ENCODE measurements at regions not wholly inside any gene's neighbourhood (a gene's known extent, or its start where the extent isn't known, plus 50 kb on each side); places are given as distances from the start of the nearest gene placed in this dataset.

DNA sequence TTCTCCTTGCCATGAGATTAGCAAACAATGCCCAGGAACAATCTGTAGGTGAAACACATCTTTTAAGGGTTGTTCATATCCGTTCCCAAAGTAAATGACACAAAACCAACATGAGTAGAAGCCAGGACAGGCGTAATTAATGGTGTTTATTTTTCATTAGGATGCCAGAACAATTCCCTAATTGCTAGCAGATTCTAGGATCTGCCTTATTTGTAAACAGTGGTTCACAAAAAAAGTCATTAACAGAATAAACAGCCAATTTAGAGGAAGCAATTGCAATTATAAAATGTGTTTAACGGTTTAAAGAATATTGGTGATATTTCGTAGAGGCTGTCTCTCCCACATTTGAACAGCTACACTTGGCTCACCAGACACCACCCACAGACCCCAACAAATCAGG, 250.6 kb upstream of the GPR26 start:
- no peak for DNase-seq

DNA sequence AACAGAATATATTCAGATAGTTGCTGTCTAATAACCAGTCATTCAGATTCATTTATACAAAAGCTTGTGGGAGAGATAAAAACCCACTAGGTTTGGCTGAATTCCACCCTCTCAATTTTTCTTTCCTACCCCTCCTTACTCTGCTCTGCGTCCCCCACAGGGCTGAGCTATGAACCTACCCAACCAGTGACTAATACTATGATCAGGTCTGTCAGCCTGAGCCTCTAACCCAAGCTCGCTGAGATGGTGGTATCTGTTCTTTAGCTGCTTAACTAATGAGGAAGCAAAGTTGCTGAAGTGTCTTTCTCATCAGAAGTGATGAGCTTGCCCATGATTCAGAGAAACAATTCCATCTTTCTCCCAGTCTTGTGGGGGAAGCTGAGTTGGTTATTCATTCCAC, 248.7 kb upstream of the GPR26 start:
- DNase-seq: no peak

DNA sequence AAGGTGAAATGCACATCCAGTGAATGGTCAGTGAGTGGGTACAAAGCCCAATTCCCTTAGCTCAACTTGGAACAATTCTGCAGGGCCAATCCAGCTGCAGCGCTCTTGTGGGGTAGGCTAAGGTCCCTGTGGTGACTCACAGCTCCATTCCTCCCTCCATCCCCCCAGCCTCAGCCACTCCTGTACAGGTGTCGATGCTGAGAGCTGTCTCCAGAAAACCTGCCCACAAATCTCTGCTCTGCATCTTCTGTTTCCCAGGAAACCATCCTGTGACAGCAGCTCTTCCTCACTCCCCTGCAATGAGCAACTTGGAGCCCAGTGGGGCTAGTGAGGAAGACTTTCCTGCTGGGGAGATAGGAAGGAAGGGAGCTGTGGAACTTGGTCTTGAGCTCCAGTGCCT, 244.7 kb upstream of the GPR26 start:
- DNase-seq: no peak

DNA sequence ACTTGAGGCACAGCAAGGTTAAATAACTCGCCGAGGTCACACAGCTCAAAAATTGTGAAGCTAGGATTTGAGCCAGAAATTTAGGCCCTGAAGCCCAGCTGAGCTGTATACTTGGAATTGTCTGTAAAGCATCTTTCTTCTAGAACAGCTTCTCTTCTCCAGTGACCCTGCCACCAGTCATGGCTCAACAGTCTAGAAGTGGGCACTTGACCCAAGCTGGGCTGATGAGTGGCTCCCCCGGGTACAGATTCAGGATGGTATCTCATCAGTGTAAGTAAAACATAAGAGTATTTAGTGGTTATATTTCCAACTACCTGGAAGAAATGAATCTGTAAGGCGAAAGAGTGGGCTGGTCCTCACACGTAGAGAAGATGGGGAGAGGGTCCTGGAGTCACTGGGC, 243.9 kb upstream of the GPR26 start:
- DNase-seq: no peak

DNA sequence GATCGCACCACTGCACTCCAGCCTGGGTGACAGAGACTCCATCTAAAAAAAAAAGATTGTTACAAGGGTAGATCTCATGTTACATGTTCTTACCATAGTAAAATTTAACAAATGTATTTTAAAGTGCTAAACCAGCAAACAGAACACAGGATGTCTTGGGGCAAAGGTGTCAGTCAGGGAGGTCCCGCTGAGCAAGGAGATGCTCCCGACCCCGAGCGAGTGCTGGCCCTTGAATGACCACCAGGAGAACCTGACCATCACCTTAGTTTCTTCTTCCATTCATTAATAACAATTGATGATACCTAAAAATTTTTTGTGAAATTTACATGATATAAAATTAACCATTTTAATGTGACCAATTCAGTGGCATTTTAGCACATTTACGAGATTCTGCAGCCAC, 241.6 kb upstream of the GPR26 start:
- no peak for DNase-seq

DNA sequence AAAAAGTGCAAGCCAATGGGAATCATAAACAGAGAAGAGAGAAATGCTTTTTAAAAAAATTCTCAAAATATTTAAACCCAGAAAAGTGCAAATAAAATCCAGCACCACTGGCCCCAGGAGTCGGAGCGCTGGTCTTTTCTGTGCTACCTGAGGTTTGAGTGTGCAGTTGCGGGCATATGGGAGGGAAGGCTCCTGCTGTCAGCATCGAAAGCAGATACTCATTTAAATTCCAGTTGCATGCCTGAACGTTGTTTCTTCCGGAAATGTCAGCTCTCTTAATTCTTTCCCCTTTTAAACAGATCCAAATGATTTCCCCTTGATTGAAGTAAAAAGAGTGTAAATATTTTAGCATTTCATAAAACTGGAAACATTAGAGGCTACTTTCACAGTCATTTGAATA, 240.5 kb upstream of the GPR26 start:
- no peak for DNase-seq

DNA sequence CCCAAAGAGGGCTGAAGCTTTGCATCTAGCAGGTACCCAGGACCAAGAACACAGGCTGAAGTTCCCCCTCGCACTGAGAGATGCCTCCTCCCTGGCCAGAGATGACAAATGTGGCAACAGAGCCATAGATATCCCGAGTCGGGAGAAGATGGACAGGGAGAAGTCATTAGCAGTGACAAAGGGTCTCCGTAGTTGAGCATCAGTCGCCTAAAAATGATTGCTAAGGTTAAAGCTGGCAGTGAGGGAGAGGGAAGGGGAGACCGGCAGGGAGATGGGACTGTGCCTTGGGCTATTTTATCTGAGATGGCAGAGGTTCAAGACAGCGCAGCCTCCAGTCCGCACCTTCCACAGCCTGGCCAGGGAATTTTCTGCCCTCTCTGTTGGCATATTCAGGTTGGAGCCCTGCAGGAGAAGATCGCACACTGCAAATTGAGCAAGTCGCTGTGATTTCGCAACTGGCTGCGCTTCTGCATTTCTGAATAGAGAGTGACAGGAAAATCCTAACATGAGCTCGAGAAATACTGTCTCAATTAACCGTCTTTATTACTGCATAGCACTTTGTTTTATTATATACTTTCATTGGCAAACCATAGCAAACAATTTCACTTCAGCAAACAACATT, 238.9 kb upstream of the GPR26 start:
- no peak for DNase-seq

DNA sequence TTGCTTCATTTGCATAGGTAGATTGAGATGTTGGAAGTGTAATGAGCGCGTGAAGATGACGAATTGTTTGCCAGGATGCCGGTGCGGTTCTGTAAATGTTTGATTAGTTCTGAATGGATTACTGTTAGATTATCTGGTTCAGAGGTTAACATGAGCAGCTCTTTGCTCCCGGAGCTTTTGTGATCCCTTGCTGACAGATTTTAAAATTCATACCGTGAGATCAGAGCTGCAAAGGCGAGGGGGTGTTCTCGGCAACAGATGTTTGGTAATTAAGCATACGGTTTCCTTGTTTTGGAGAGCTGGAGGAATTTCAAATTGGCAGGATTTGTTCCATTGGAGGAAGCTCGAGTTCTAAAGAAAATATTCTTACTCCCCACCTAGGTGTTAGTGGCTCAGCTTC, 237.8 kb upstream of the GPR26 start:
- no peak for DNase-seq

DNA sequence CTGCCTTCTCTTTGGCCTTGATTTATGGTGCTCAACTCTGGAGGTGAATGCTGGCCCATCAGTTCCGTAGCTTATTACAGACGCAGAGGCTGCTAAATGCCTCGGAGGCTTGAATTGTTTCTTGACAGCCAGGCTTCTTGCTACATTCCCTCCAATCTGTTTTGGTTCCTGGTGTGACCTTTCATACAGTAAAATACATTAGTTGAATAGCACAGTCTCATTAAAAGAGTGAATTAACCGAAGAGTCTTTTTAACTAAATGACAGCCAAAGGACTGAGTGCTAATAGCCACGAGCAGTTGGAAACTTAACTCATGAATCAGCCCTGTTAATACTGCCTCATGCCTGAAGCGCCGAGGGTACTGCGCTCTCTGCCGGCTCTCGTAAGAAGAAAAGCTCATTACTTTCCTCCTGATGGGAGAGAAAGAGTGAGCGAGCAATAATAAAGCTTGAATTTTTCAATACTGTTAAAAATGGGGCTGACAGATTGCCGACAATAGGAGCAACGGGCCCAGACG, 236.4 kb upstream of the GPR26 start:
- DNase-seq: no peak

DNA sequence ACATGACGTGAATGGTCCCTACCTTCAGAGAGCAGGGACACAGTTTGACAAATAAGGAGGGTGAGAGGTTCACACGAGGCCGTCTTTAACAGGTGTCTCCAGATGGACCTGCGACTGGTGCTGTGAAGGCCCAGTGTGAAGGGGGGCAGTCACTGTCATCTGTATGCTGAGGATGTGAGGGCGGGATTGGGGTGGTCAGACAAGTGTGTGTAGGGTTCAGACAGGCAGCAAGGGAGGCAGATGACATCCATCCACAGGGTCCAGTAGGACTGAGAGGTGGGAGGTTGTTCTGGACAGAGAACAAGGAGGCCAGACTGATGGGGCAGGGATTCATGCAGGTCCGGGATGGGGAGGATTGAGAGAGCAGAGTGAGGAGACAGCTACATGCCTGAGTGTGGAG, 232.6 kb upstream of the GPR26 start:
- DNase-seq: no peak

DNA sequence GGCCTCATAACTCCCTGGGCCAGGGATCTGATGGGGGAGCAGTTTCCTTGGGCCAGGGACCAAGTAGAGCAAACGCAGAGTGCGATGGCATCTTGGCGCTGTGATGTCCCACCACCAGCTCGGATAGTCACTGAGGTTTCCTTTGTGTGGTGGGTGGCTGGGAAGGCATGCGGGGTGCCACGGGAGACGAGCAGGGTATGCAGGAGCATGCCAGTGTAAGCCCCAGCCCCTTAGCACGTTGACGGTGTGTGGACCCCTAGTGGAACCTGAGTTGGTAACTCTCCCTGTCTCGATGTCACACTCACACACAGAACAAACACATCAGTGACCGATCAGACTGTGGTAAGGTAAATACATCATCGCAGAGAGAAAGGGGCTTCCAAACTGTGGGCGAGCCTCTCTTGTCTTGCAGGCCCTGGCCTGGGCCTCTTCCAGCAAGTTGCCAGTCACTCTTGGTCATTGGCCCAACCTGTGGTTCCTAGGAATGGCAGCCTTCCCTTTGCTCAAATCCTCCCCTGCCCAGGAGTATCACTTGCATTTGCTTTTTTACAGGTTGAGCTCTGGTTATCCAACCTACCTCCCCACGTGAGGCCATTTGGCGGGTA, 231.6 kb upstream of the GPR26 start:
- DNase-seq: no peak

DNA sequence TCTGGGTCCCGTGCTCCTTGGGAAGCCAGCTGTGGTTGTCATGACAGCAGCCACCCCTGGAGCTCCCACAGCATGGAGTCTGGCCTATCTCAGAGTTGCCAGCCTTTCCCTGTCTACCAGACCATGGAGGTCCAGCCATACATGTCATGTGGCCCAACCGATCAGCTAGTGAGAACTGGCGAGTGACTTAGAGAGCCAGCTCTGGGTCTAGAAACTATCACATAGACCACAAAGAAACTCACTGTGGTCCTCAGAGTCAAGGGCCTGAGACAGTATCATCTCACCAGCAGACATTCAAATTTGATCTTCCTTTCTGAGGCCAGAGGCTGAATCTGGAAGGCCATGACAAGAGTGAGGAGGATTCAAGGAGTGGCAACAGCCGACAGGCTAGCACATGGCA, 223.3 kb upstream of the GPR26 start:
- no peak for DNase-seq

DNA sequence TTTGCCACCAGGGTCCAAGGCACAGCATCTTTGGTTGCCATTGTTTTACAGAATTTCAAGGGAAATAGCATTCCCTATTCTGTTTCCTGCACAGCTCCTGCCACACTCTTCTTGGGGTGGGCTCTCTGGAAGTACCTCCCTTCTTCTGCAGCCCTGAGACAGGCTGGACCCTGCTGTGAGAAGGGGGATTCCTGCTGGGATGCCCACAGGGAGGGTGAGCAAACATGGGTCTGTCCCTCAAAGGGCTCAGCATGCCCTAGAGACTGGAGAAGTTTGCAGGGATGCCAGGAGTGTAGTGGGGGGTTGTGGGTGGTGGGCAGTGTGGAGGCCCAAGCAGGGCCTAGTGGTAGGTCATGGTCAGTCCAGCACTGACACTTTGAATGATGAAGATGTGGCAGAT, 222.2 kb upstream of the GPR26 start:
- no peak for DNase-seq

DNA sequence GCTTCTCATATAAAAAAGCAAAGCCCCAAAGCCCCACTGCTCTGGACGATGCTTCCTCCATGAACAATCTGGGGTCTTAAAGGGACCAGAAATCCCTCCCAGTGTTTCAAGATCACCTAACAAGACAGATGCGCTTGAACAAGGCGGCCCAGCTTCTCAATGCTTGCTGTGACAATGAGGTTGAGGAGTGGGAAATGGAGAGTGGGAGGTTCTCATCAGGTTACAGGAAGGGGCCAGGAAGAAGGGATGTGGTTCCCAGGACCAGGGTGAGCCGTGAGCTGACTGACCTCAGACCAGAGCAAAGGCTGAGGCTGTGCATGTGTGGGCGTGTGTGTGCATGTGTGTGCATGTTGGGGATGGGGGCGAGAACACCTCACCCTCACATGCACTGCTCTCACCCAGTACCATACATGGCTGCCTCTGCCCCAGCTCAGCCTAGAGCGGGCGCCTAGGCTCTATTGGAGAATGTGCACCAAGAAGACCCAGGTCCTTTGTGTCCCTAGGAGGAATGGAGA, 220.8 kb upstream of the GPR26 start:
- no peak for DNase-seq

DNA sequence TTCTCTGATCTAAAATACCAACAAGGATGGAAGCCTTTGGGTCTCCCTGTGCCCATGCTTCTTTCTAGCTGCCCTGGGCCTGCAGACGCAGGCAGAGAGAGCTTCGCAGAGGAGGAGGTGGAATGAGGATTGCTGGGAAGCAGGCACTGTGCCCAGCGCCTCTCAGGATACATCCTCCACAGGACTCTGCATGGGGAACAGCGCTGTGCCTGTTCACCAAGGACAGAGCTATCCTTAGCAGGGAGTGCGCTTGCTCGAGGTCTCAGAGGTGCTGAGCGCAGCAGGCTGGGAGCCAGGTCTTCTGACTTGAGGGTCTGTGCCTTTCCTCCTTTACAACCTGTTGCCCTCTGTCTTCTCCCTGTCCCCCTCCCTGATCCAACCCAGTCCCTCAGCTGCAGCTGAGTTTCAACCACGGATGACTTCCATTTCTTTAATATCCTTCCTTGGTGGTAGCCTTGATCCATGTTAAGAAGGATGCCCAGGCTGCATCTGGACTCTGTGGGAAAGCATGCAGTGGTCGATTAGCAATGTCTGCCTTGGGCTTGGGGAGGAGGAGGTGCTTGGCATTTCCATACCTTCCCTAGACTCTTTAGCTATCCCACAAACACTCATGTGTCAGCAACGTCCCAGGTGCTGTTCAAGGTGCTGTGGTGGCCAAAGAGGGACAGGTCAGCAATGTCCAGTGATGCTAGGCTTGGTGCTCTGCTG, 219.6 kb upstream of the GPR26 start:
- DNase-seq: no peak

DNA sequence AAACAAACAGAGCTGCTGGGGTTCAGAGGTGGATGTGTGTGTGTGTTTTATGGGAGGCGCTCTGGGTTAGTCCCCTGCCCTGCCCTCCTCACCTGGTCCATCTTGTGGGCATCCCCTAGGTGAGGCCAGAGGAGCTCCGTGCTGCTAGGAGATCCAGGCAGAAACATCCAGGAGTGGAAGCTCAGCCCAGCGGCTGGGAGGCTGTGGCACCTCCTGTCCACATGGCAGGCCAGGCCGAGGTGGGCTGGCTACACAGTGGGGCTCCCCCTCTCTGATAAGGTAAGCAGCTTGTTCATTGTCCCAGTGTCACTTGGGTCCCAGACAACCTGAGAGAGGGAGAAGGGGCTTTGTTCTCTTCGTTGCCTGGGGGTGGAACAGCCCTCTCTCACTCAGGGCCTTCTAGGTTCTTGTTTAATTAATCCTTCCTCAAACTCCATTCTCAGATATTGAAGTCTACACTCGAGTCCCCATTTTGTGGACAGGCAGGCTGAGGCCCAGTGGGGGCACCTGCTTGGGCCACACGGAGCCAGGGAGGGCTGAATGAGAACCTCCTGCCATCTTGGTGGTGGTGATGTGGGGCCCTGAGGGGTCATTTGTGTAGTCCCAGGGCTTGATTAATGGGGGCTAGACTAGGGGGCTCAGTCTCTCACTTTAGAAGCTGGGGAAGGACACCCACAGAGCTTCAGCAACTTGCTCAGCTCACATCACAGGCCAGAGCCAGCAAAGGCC, 216.8 kb upstream of the GPR26 start:
- DNase-seq: no peak

DNA sequence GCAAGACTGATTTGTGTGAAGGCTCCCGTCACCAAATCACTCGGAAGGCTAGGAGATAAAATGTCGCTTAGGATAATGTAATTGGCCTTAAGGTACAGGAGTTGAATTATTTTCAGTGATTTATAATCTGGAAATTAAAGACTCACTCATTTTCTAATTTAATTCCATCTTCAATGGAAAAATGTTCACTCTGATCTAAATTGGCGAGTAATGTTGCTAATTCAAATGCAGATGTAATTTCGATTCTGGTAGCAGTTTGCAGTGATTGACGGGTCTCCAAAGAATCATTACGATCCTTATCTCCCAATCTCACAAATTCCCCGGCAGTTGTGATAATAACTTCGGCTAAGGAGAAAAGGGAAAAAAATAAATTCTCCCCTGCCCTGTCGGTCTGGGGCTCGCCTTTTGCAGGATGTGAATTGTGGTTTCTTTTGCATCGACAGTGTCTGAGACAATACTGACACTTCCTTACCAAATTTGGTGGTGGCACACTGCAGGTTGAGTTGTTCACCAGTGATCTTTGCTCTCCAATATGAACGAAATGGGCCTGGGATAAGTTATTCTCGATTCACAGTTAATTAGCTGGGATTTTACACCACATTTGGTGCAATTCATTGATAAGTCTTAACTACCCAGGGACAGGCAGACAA, 215.1 kb upstream of the GPR26 start:
- no peak for DNase-seq

DNA sequence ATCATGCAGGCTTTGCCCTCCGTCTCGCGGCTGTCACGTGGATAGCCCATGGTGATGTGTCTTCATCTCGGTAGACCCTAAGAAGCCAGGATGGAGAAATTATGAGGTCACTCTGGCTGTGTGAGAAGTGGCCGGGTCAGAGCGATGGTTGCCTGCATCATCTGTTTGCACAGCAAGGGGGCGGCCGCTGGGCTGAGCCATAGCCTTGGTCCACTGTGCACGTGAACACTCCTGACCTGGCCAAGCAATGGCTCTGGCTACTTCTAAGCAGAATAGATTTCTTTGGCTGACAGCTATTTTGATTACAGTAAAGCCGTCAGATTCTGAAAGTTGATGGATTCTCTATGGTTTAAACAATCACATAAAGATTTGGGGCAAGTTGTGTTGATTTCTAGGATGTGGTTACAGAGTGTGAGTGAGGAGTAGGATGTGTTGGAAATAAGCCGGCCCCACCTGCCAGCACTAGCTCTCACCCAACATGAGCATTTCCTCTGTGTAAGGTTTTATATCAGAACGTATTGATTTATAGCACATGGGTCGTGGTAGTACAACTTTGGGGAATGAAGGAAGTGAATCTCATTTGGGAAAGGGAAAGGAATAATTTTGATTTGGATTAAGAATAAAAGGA, 214.4 kb upstream of the GPR26 start:
- DNase-seq: no peak

DNA sequence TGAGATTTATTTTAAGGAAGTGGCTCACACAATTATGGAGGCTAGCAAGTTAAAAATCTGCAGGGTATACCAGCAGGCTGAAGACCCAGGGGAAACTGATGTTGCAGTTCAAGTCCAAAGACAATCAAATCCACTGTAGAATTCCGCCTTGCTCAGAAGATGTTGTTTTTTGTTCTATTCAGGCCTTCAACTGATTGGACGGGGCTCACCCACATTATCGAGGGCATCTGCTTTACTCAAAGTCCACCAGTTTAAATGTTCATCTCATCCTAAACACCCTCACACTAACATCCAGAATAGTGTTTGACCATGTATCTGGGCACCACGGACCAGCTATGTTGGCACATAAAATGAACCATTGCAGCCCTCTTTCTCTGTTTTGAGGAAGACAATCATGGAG, 211.2 kb upstream of the GPR26 start:
- DNase-seq: no peak

DNA sequence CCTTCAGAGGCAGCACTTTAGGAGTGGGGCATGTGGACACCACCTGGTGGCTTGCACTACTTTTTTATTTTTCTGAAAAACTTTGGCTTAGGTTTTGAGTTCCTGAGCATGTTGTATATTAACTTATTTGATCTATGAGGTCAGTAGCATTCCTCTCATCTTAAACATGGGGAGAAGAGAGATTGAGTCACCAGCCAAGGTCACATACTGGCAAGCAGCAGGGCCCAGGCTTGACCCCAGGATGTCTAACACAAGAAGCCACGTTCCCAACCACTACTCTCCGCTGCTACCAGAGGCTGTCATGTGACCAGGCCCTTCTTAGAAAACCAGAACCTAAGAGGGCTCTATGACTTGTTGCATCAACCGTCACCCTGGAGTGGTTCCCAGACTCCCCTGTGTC, 210.3 kb upstream of the GPR26 start:
- DNase-seq: no peak

DNA sequence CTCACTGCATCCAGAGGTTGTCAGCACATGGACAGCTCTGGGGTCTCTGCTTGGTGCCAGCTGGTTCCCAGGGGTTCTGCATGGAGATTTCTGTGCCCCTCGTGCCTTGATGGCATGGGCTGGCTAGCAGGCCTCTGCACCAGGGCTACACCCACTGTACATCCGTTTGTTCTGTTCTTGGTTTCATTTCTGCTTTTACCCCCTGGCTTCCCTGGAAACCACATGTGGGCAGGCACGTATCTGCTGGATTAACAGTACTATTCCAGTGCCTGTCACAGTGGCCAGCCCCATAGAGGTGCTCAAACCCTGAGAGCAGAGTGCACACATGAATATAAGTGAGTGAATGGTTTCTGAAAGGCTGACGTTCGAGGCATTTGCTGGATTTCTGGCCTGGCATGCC, 207.2 kb upstream of the GPR26 start:
- no peak for DNase-seq

DNA sequence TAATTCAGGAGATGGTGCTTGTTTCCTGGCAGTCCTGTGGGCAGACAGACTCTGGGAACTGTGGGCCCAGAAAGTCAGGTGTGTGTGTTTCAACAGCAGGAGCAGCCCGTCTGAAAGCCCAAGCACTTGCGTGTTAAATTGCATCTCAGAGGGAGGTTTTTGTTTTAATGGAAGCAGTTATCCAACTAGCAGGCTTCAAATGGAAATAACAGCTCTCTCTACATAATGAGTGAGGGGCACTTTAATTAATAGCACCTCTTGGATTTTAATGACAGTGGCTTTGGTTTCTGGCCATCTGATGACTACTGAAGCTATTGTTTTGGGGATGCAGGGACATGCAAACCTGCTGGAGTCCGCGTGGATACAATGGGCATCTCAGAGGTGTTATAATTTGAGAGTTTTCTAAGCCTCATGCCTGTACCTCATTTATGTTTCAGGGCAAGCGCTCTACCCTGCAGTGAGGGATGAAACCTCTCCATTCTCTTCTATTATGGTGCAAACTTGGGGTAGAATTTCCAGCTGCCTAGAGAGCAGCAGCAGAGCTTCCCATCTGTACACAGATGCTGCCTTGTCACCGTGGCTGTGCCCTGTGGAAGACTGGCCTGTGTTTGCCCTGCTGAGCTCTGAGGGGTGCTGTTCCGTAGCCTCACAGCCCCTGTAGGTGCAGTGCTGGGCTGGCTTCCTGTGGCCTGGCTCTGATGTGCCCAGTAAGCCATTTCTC, 206.6 kb upstream of the GPR26 start:
- DNase-seq: no peak

Data from GDM1 (cell line).